T-helper 1 cell (primary cell): ENCODE measurements at regions not wholly inside any gene's neighbourhood (a gene's known extent, or its start where the extent isn't known, plus 50 kb on each side); places are given as distances from the start of the nearest gene placed in this dataset.
"Not testable (repeated sequence)": the region's sequence is repeated elsewhere in the genome, so short reads cannot be mapped to it uniquely, and the experiment has no call there.

Source experiments
- DNase-seq, 5 donors: peaks; one replicate each; pipeline ENCODE4 v3.0.0-alpha.2; 2012 to 2020

DNA sequence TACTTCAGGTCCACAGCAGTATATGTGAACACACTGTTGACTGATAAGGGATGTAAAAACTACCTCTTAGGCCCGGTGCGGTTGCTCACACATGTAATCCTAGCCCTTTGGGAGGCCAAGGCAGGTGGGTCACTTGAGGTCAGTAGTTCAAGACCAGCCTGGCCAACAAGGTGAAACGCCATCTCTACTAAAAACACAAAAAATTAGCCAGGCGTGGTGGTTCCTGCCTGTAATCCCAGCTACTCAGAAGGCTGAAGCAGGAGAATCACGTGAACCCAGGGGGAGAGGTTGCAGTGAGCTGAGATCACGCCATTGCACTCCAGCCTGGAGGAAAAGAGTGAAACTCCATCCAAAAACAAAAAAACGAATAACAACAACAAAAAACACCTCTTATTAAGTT lies 194.6 kb upstream of the KCNMB2 start:
- no peak for DNase-seq

DNA sequence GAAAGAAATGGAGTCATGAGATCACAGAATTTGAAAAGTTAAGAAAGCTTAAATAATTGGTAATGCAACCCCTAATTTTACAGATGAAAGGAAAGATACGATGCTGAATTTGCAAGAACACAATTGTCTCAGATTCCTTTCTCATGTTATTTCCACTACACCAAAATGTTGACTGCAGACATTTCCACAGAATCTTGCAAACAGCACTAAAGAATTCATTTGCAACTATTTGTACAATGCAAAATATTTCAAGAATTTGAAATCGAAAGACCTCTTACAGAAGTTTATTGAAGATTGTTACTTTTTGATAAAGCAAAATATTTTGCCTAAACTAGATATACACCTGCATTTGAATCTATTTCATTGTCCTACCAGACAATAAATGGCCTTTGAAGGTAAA lies 194.1 kb upstream of the KCNMB2 start:
- DNase-seq: no peak

DNA sequence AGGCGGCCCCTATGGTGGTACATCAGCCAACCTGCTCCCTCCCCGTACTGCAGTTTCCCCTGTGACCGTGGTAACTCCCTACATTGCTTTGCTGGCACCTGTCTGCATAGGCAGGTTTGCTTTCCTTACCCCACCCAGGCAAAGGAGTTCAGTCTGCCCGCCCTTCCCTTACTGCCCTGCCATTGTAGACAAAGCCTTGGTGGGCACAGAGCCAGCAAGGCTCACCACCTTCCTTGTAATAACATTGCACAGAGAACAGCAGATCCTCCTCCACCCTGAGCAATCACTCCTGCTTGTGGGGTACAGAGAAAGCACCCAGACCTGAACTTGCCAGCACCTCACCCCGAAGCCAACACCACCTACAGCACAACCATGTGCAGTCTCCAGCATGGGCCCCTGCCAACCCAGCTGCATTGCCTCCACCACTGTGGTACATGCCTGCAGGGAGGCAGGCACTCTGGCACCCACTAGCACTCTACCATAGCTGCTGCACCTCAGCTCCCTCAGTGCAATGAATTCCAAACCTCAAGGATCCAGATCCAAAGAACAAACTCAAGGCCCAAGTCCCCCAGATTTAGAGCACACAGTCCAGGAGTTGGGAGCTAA lies 192.7 kb upstream of the KCNMB2 start:
- DNase-seq: no peak

DNA sequence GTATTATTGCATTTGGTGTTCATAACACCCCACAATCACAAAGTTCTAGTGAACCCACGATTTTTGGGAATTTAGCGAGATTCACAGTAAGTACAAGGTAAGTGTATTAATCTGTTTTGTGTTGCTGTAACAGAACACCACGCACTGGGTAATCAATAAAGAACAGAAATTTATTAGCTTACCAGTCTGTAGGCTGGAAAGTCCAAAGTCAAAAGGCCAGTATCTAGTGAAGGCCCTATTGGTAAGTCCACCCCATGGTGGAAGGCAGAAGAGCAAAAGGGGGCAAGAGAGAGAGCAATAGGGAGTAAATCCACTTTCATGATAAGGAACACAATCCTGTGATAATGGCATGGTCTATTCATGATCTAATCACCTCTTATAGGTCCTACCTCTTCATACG lies 190.3 kb upstream of the KCNMB2 start:
- no peak for DNase-seq

DNA sequence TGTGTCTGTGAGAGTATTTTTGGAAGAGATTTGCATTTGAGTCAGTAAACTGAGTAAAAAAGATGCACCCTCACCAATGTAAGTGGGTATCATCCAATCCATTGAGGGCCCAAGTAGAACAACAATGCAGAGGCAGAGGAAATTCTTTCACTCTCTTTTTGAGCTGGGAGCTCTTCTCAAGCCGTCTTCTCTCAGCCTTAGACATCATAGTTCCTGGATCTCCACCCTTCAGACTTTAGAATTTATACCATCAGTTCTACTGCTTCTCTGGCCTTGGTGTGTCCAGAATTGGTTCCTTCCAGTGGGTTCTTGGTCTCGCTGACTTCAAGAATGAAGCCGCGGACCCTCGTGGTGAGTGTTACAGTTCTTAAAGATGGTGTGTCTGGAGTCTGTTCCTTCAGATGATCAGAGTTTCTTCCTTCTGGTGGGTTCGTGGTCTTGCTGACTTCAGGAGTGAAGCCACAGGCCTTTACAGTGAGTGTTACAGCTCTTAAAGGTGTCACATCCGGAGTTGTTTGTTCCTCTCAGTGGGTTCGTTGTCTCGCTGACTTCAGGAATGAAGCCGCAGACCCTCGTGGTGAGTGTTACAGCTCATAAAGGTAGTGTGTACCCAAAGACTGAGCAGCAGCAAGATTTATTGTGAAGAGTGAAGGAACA lies 187.5 kb upstream of the KCNMB2 start:
- not testable (repeated sequence) for DNase-seq

DNA sequence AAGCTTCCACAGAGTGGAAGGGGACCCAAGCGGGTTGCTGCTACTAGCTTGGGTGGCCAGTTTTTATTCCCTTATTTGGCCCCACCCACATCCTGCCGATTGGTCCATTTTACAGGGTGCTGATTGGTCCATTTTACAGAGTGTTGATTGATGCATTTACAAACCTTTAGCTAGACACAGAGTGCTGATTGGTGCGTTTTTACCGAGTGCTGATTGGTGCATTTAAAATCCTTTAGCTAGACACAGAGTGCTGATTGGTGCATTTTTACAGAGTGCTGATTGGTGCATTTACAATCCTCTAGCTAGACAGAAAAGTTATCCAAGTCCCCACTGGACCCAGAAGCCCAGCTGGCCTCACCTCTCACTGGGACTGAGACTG lies 187.0 kb upstream of the KCNMB2 start:
- DNase-seq: not testable (repeated sequence)

DNA sequence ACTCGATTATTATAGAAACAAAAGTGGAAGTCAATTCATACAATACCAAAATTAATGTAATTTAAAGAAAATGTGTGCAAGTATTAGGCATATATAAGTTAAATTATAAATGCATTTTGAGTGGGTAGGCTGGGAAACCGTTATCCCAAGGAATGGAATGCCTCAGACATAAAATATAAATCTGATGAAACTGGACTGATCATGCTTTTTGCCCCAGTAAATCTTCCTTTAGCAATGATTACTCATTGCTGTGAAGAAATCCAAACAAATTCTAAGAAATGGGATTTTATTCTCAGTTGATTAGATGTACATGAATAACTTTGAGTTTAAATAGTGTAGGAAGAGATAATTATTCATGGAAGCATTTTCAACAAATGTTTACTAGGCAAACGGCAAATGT lies 185.5 kb upstream of the KCNMB2 start:
- DNase-seq: no peak

DNA sequence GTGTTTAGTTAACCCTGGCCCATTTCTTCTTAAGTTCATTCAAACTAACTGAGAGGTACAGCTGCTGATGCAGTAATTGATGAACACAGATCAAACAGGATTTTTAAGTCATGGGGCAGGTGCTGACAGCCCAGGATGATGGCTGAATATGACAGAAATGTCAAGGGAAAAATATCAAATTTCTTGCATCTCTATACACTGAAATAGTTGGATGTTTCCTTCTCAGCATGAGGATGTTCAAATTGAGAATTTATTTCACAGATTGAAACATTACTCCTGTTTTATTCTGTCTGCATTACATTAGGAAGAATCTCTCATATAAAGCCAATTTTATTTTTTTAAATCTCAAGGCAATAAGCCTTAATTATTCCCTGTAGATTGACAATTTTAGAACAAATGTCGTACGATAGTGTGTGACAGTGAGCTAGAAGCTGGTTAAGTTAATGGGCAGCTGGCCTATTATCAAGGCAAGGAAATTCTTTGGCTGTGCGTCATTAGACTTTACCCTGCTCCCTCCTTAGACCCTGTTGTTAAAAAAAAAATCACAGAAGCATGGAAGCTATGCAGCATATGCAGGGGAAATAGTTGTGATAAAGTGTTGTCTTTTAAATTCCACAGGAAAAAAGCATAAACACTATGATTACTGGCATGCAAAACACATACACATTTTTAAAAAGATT lies 183.8 kb upstream of the KCNMB2 start:
- DNase-seq: no peak

DNA sequence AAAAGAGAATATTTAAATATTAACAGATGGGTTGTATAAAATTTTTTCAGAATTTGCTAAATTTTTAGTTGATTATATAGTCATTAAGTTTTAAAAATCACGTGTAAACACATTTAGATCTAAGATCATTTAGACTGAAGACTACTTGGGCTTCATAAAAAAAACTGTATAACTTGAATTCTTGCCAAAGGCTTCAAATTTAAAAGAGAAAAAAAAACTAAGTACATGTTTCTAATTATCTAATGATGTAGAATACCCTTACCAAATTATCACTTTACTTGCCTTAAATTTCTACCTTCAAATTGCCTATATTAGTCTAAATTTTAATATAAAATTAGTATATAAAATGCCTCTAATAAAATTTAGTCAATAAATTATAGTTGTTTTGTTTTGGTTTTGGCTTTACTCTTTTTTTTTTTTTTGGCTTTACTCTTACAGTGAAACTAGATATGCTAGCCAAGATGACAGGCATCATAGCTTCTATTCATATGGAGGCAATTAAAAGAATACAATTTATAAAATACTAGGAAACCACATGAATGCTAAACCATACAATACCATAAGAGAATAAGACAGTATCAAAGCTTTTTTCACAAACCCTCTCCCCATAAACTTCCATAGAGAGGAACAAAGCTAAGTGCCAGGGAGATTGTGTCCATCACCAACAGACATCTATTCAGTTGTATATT lies 183.1 kb upstream of the KCNMB2 start:
- DNase-seq: no peak

DNA sequence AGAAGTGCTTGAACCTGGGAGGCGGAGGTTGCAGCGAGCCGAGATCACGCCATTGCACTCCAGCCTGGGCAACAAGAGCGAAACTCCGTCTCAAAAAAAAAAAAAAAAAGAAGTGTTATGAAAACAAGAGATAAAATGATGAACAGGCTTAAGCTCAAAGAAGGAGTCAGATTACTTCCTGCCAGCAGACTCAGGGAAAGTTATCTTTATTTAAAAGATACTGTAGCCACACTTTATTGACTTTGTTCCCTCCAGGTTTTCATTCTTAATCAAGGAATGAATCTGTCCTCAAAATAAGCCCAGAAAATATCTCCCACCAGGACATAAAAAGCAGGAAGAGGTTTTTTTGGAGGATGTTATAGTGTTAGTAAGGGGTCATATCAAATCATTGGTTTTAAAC lies 176.5 kb upstream of the KCNMB2 start:
- DNase-seq: no peak

DNA sequence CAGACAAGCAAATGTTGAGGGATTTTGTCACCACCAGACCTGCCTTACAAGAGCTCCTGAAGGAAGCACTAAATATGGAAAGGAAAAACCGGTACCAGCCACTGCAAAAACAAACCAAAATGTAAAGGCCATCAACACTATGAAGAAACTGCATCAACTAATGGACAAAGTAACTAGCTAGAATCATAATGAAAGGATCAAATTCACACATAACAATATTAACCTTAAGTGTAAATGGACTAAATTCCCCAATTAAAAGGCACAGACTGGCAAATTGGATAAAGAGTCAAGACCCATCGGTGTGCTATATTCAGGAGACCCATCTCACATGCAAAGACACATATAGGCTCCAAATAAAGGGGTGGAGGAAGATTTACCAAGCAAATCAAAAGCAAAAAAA lies 173.2 kb upstream of the KCNMB2 start:
- DNase-seq: not testable (repeated sequence)

DNA sequence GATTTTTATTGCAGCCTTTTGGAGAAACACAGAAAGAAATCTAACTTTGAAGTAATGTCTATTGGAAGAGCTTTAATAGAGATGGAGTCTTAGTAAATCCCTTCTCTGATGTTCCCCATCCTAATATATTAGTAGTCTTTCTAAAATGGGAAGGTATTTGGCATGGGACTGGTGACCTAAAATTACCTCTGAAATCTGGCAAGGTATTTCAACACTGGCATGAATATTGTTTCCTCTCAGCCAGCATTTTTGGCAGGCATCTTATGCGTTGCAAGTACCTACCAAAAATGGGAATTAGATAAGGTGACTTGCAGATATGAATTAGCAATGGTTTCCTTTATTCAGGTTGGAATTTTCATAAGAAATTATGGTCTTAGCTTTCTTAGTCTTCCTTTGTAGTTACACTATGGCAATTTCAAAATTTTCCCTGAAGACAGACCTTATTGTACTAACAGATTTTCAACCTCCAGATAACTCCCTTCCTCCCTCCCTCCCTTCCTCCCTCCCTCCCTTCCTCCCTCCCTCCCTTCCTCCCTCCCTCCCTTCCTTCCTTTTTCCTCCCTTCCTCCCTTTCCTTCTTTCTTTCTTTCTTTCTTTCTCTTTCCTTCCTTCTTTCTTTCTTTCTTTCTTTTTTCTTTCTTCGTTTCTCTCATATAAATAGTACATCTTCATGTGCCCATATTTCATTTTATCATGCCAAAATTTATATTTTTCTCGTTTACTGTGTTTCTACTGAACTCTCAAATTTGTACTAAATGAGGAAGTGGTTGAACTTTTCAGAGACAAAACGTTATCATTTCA lies 168.2 kb upstream of the KCNMB2 start:
- no peak for DNase-seq

DNA sequence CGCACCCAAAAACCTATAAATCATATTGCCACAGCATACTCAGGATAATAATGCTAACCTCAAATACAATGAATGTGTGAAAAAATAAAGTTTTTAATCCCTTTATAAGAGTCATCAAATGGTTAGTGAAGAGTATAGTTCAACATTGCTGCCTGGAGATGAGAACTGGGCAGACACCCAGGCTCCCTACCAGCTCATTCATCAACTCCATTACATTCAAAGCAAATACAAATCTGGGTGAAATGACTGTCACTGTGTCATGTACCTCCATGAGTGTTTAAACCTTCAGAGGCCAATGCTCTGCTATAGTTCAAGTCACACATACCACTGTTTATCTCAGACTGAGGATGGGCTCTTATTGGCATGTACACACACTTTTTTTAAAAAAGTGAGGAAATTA lies 167.2 kb upstream of the KCNMB2 start:
- DNase-seq: no peak

DNA sequence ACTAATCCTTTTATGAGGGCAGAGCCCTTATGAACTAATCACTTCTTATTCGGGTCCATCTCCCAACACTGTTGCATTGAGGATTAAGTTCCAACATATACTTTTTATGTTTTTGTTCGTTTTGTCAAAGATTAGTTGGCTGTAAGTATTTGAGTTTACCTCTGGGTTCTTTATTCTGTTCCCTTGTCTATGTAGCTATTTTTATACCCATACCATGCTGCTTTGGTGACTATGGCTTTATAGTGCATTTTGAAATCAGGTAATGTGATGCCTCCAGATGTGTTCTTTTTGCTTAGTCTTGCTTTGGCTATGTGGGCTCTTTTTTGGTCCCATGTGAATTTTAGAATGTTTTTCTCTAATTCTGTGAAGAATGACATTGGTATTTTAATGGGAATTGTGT lies 166.4 kb upstream of the KCNMB2 start:
- DNase-seq: no peak

DNA sequence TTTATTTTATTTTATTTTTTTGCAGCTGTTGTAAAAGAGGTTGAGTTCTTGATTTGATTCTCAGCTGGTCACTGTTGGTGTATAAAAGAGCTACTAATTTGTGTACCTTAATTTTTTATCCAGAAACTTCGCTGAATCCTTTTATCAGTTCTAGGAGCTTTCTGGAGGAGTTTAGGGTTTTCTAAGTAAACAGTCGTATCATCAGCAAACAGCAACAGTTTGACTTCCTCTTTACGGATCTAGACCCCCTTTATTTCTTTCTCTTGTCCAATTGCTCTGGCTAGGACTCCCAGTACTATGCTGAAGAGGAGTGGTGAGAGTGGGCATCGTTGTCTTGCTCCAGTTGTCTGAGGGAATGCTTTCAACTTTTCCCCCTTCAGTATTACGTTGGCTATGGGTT lies 165.8 kb upstream of the KCNMB2 start:
- no peak for DNase-seq

DNA sequence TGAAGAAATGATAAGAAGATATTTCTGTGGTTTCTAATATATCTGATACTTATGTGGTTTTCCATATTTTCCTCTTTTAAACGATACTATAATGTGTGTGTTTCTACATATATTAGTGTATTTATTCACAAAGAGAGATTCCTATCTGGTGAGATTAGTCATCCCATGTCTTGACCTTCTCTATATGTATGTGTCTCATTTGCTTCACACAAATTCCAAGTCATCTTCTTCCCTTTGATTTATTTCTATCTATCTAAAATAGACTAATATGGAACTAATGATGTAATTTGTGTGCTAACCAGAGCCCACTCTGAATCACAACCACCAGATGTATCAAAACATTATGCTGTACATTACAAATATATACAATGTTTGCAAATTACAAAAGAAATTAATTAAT lies 154.7 kb upstream of the KCNMB2 start:
- DNase-seq: no peak

DNA sequence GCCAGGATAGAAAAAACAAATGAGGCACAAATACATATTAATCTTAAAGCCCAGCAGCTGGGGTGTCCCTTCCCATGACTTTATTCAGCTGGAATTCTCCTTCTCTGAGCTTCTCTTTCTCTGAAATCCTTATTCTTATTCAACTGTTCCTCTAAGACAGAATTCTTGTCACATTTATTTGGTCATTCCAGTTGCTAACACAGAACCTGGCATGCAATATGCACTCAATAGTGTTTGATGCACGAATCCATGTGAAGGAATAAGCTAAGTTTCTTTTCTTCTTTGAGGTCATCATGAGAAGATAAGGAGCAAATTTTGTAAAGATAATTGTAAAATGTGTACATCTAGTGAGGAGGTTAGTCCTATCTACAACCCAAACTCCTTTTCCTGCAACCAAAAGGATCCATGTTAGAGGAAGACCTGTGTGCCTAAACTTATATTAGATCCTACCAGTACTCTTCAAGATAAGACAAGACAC lies 154.2 kb upstream of the KCNMB2 start:
- no peak for DNase-seq

DNA sequence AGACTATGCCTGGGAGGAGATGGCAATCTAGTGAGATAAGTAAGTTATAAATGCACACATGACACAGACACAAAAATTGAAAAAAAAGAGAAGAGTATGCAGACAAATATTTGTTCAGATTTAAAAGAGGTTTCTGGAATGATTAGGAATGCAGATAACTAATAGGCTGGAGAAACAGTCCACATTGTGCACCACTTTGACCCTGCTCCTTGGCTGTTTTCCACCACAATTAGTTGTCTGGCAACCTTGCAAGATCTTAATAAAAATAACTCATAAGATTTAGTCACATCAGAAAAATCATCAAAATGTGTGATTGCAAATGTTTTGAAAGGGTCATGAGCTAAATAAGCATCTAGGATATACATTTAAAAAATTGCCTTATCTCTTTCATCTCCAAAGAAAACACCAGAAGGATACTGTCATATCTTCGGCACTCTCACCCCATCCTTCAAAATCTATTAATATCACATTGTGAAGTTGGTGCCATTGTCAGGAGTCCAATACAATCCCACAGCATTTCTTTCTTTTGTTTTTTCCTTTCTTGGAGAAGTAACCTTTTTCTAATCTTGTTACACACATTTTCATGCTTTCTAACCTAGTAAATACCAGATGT lies 153.7 kb upstream of the KCNMB2 start:
- DNase-seq: no peak

DNA sequence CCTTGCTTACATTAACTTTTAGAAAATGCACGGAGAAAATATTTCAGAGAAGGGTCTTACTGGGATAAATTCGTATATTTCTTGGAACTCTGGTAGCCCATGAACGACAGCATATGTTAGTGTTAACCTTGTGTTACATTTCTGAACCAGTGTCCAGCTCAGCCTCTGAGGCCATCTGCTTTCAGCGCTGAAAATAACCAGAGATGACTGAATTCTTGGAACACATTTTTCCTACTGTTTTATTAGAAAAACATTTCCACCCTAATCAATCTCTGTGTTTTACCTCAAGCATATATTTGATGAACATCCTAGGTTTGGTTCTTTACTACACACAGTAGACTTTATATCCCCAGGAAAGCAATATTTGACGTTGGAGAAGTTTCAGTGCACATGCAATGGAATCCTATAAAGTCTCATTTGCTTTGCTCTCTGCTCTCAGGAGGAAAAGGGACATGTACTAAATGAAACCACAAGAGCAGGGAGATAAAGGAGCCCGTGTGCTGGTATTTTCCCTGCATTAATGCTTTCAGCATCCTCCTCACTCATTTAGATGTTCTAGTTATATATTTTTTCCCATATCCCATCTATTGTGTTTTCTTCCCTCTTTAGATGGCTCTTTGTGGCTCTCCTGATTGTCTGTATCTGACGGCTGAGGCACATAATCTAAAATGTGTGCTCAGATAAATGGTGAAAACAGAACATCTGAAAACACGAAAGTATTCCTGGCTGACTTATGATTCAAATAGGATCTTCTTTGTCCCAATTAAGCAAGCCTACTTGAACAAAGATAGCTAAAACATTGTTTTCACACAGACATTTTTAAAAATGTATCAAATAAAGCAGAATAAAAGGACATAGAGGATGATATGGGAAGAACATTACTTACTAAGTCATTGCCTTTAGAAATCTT lies 151.7 kb upstream of the KCNMB2 start:
- no peak for DNase-seq

DNA sequence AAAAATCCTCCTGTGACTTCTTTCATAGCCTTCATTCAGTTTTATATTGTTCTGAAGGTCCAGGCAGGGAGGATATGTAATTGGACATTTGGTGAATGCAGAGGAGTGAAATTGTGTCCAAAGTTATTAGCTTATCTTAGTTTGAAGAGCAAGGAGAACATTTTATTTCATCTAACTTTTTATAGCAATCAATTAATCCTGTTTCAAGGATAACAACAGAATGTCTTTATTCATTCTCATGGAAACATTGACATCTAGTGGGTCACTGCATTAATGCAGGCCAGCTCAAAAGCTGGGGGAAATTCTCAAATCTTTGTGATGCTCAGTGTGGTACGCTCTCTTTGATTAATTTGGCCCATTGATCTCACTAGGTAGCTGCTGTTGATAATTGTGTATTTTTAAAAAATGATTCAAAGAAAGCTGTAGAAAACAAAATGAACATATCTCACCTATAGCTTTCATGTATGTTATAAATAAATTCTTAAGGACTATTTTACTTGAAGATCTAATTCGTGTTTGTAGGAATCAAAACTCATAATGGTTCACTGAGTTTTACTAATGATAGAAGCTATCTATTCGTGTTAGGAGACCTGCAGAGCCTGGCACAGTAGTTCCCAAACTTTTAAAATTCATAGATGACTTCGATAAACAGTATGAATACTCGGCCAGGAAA lies 150.8 kb upstream of the KCNMB2 start:
- peak in 2 of 5 donors; percentile 8 for DNase-seq

DNA sequence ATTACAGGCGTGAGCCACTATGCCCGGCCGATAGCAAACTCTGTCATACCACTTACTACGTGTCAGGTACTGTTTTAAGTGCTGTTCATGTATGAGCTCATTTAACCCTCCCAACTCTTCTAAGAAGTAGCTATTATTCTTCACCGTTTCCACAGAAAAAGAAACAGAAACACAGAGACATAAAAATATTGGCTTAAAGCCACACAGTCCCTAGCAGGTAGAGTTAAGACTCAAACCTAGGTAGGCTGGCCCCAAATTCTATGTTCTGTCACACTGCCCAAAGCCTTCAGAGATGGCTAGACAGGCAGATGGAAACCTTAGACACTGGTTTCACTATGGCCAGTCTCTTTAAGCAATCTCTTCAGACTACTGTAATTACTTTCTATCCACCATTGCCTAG lies 149.8 kb upstream of the KCNMB2 start:
- DNase-seq: peak in 1 of 5 donors; percentile 32
